Tibial nerve (tissue), 4 donors: ENCODE measurements at regions not wholly inside any gene's neighbourhood (a gene's known extent, or its start where the extent isn't known, plus 50 kb on each side); places are given as distances from the start of the nearest gene placed in this dataset.

Experiments
- DNase-seq, 2 donors: peaks; one replicate each; pipeline ENCODE4 v3.0.0-alpha.2; 2019; ENCODE audit warnings: low spot score in 2 of 2
- H3K27ac ChIP-seq, 4 donors: fragments of 200-600 bp; sonication (generic) in 3 of 4; one replicate each; pipeline ENCODE4 v1.5.1; 2017 to 2019; ENCODE audit warnings: mild to moderate bottlenecking in 1 of 4
- H3K27me3 ChIP-seq, 2 donors: fragments of 200-600 bp; sonication (generic) in 1 of 2; one replicate each; pipeline versions ENCODE4 v1.5.1 to v1.6.0; 2017 to 2019
- H3K36me3 ChIP-seq, 3 donors: fragments of 200-600 bp; sonication (generic); one replicate each; pipeline ENCODE4 v1.5.1; 2018 to 2019
- H3K4me1 ChIP-seq, 4 donors: fragments of 200-600 bp; sonication (generic) in 3 of 4; one replicate each; pipeline ENCODE4 v1.5.1; 2017 to 2019
- H3K4me3 ChIP-seq, 4 donors: fragments of 200-600 bp; sonication (generic) in 3 of 4; one replicate each; pipeline ENCODE4 v1.5.1; 2017 to 2019; ENCODE audit warnings: mild to moderate bottlenecking in 1 of 4, moderate library complexity in 1 of 4
- H3K9me3 ChIP-seq, 4 donors: fragments of 200-600 bp; sonication (generic) in 3 of 4; one replicate each; pipeline ENCODE4 v1.5.1; 2017 to 2019
- CTCF ChIP-seq, 5 experiments: fragments of 200-600 bp in 3 of 5; fragments of 450-650 bp in 2 of 5; sonication (generic) in 3 of 5; IDR thresholded peaks; one replicate each; pipeline ENCODE4 v1.5.1; 2016 to 2019; ENCODE audit warnings: antibody characterized with exemption in 5 of 5, mild to moderate bottlenecking in 3 of 5, moderate library complexity in 2 of 5
- EP300 ChIP-seq, 2 donors: sonication (generic); formaldehyde crosslinking; IDR thresholded peaks; one replicate each; pipeline ENCODE4 v1.6.1; 2017; ENCODE audit warnings: antibody characterized with exemption in 2 of 2, mild to moderate bottlenecking in 1 of 2
- POLR2A ChIP-seq, 2 donors: fragments of 450-650 bp; IDR thresholded peaks; one replicate each; pipeline ENCODE4 v1.6.1; 2017; ENCODE audit warnings: antibody characterized with exemption in 2 of 2, mild to moderate bottlenecking in 2 of 2, moderate library complexity in 2 of 2
- WGBS, 2 donors: methylation state at CpG; one replicate each; pipeline ENCODE4 v1.1.5; 2018; 5-methylcytosine and 5-hydroxymethylcytosine counted together

- H3K9me3 ChIP-seq = no peaks in the 10 kb centered on the region
- H3K27me3 ChIP-seq = no peaks in the 10 kb centered on the region
- no peak for TF ChIP-seq CTCF (IDR thresholded peaks at IDR 0.05)
- TF ChIP-seq POLR2A (IDR thresholded peaks at IDR 0.05) = no peak
- no peak for TF ChIP-seq EP300 (IDR thresholded peaks at IDR 0.05)
- no peak for DNase-seq
- H3K36me3 ChIP-seq = no peaks in the 10 kb centered on the region
- peaks cover 0 to 14% (median 0%) of the 10 kb centered on the region in 4 donors for H3K4me1 ChIP-seq
- no peak overlapping the region for H3K4me3 ChIP-seq
- H3K27ac ChIP-seq = no peak overlapping the region
Observed at GRCh38 chr6:19668710-19669109, 168.5 kb upstream of the ID4 start.

DNA sequence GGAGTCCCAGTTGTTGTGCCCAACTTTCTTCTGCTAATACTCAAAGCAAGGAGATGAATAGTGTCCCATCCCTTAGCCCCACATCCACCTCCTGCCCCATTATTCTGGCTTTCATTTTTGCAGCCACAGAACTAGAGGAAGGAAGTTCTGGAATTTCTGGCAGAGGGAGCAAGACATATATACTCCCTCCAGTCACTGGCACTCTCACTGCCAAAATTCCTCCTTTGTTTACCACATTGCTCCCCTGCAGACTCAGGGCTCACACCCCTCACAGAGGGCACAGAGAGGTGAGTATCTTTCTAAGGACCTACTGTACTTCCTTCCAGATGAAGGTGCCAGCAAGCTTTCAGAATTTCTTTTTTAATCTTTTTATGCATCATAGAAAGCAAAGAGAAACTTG is 168.0 kb upstream of the ID4 start:
- no peak overlapping the region for H3K4me3 ChIP-seq
- H3K9me3 ChIP-seq = no peaks in the 10 kb centered on the region
- H3K27ac ChIP-seq = no peak overlapping the region
- peaks cover 0 to 14% (median 0%) of the 10 kb centered on the region in 4 donors for H3K4me1 ChIP-seq
- no peaks in the 10 kb centered on the region for H3K27me3 ChIP-seq
- H3K36me3 ChIP-seq = no peaks in the 10 kb centered on the region
- DNase-seq = no peak
- TF ChIP-seq POLR2A (IDR thresholded peaks at IDR 0.05) (no peak), EP300 (IDR thresholded peaks at IDR 0.05) (no peak), CTCF (IDR thresholded peaks at IDR 0.05) (no peak)

DNA sequence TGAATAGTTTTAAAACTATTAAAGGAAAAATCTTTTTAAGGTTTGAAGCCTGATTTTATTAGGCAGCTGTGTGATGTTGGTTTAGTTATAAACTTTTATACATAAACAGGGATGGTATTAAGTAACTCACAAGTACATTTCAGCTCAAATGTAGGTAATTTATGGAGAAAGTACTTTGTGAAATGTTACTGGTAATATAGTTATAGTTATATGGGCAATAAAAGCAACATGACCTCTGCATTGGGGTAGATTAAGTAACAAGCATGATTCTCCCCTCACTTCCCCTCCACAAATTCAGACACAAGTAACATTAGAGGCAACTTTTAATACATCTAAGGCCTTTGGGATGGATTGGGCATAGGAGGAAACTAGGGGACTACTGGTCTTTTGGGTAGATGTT is 154.3 kb upstream of the ID4 start:
- H3K27me3 ChIP-seq = no peaks in the 10 kb centered on the region
- DNase-seq = no peak
- no peaks in the 10 kb centered on the region for H3K4me1 ChIP-seq
- H3K36me3 ChIP-seq = no peaks in the 10 kb centered on the region
- H3K27ac ChIP-seq = no peak overlapping the region
- no peak overlapping the region for H3K4me3 ChIP-seq
- TF ChIP-seq POLR2A (IDR thresholded peaks at IDR 0.05) (no peak), CTCF (IDR thresholded peaks at IDR 0.05) (no peak), EP300 (IDR thresholded peaks at IDR 0.05) (no peak)
- H3K9me3 ChIP-seq = no peaks in the 10 kb centered on the region

GRCh38 chr6:19690325-19691075 is 146.7 kb upstream of the ID4 start:
- H3K27me3 ChIP-seq = no peaks in the 10 kb centered on the region
- no peaks in the 10 kb centered on the region for H3K36me3 ChIP-seq
- H3K9me3 ChIP-seq = no peaks in the 10 kb centered on the region
- no peak overlapping the region for H3K4me3 ChIP-seq
- no peak overlapping the region for H3K27ac ChIP-seq
- peaks cover 0 to 13% (median 2%) of the 10 kb centered on the region in 4 donors for H3K4me1 ChIP-seq
- TF ChIP-seq EP300 (IDR thresholded peaks at IDR 0.05) = no peak
- no peak for TF ChIP-seq CTCF (IDR thresholded peaks at IDR 0.05)
- TF ChIP-seq POLR2A (IDR thresholded peaks at IDR 0.05) = no peak
- 55 to 57% methylated on average over 6 of the region's 6 CpGs for WGBS, 2 donors
- no peak for DNase-seq

DNA sequence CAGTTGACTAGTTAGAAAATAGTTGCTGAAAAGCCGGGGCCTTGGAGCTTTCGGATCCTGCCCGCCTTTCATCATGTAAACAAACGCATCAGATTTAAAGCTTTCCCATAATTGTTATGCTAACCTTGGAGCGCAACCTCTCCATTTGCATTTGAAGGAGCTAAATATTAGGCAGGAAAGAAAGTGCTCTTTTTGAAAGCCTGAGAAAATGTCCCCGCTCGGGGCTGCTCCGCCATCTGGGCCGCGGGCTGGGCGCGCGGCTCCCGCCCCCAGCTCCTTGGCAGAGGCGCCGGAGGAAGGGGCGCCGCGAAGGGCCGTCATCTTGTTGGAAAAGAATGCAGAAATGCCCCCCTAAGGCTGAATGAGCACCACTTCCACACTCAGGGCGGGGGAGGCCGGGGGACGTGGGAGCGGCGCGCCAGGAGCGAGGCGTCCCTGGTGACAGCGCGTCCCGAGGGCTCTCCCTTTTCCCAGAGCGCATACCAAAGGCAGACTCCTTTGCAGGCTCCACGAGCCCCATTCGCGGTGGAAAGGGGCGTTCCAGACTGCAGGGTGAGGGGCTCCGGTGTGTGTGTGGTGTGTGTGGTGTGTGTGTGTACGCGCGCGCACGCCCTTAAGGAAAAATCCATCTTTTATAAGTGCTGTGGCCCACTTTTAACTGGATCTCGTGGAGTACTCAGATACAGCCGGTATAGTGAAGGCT is 145.6 kb upstream of the ID4 start:
- Histone ChIP-seq H3K27me3 (no peaks in the 10 kb centered on the region), H3K4me3 (peak overlapping the region; percentile 8 to 56 (median 40)), H3K36me3 (no peaks in the 10 kb centered on the region), H3K27ac (peak overlapping the region in 1 of 4 donors; percentile 26), H3K9me3 (no peaks in the 10 kb centered on the region), H3K4me1 (peaks cover 0 to 13% (median 2%) of the 10 kb centered on the region in 4 donors)
- no peak for DNase-seq
- 2 to 5% methylated on average over 38 to 44 of the region's 44 CpGs for WGBS, 2 donors
- TF ChIP-seq CTCF (IDR thresholded peaks at IDR 0.05) (no peak), EP300 (IDR thresholded peaks at IDR 0.05) (no peak), POLR2A (IDR thresholded peaks at IDR 0.05) (no peak)
